Neural progenitor cell (in vitro differentiated cells): ENCODE measurements at regions not wholly inside any gene's neighbourhood (a gene's known extent, or its start where the extent isn't known, plus 50 kb on each side); places are given as distances from the start of the nearest gene placed in this dataset.

Source experiments
- CTCF ChIP-seq: fragments of 200-600 bp; sonication (generic); IDR thresholded peaks from 2 replicates; pipeline ENCODE4 v1.5.1; 2017; ENCODE audit warnings: antibody characterized with exemption, mild to moderate bottlenecking
- EZH2phosphoT487 ChIP-seq: fragments of 200-600 bp; sonication (generic); IDR thresholded peaks from 2 replicates; pipeline ENCODE4 v1.6.1; 2017; ENCODE audit warnings: antibody characterized with exemption

- TF ChIP-seq CTCF (no peak), EZH2phosphoT487 (no peak)
These were observed 111.8 kb downstream of the CAPZA3 start for GRCh38 chr12:18849761-18850160.
